ENCODE measurements at regions not wholly inside any gene's neighbourhood (a gene's known extent, or its start where the extent isn't known, plus 50 kb on each side); places are given as distances from the start of the nearest gene placed in this dataset.

DNA sequence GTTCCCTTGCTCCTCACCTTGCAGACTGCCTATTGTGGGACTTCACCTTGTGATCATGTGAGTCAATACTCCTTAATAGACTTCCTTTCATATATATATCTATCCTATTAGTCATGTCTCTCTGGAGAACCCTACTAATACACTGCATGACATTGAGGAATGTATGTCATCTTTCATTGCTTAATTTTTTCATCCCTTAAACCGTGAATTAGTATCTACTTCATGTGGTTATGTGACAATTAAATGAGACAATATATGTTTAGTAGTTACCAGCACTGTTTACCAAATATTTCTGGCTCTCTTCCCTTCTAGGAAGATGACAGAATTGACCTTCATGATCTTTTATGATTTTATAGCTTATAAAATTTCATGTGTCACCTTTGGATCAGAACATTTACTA, 759.5 kb downstream of the GRXCR1 start:
- no peak overlapping the region for H3K4me2 ChIP-seq (ENCODE audit: insufficient read depth, low read length)
- in situ Hi-C loops (cut with MboI) = no loop called here
- no peak overlapping the region for H3K27ac ChIP-seq (ENCODE audit: extremely low read depth, low read depth, low read length)
- no peak overlapping the region for H3K4me3 ChIP-seq
- ATAC-seq = no peak
- no peak overlapping the region for H2AFZ ChIP-seq (ENCODE audit: low read depth, low read length)
- H3K79me2 ChIP-seq (ENCODE audit: control insufficient read depth, insufficient read depth, low read length) = no peaks in the 10 kb centered on the region
- intact Hi-C loops (cut with micrococcal nuclease) = no loop called here
- no peak for DNase-seq (ENCODE audit: extremely low read depth in 1 of 4, low spot score in 3 of 4)
- no peaks in the 10 kb centered on the region for H3K9me3 ChIP-seq (replicated peaks; ENCODE audit: control insufficient read depth, insufficient read depth, low read depth, low read length)
- H3K27me3 ChIP-seq (ENCODE audit: control insufficient read depth in 2 of 2, insufficient read depth in 2 of 2, low read length in 2 of 2) = no peaks in the 10 kb centered on the region
- no peak overlapping the region for H3K9ac ChIP-seq (ENCODE audit: insufficient read depth in 1 of 2, low read depth in 2 of 2, low read length in 2 of 2)
- CTCF ChIA-PET (ENCODE audit: low intra/inter-chr PET ratio) = no interaction called here
- POLR2A ChIA-PET = no interaction called here
- WGBS (ENCODE audit: insufficient coverage, low coverage, missing lambda C conversion rate) = 0% methylated on average over 1 of the region's 1 CpG
- BruUV-seq (replicated peaks) = no TSS peak
- no peaks in the 10 kb centered on the region for H3K4me1 ChIP-seq (replicated peaks in 1 of 2; ENCODE audit: control insufficient read depth in 2 of 2, insufficient read depth in 2 of 2, low read length in 2 of 2)
- H3K9me1 ChIP-seq (ENCODE audit: control insufficient read depth, insufficient read depth, low read length) = no peaks in the 10 kb centered on the region
- H3K36me3 ChIP-seq (ENCODE audit: control insufficient read depth, insufficient read depth, low read length) = no peaks in the 10 kb centered on the region
- H4K20me1 ChIP-seq (replicated peaks; ENCODE audit: control insufficient read depth, insufficient read depth, low read length) = no peaks in the 10 kb centered on the region
- FAIRE-seq = no peak
- no peak for TF ChIP-seq CREM (IDR thresholded peaks at IDR 0.05; ENCODE audit: low read depth)
- TF ChIP-seq TEAD4 (IDR thresholded peaks at IDR 0.05; ENCODE audit: low read length) = no peak
- TF ChIP-seq TEAD4 (CRISPR knock-in tag; IDR thresholded peaks at IDR 0.05; ENCODE audit: borderline replicate concordance) = no peak
- TF ChIP-seq YY1 (IDR thresholded peaks at IDR 0.05; ENCODE audit: borderline replicate concordance in 1 of 3, control insufficient read depth in 1 of 3, extremely low read depth in 1 of 3, insufficient read depth in 3 of 3, insufficient read length in 1 of 3, insufficient replicate concordance in 2 of 3, low read depth in 1 of 3, low read length in 2 of 3) = no peak
- no peak for TF ChIP-seq ZFX (CRISPR knock-in tag; IDR thresholded peaks at IDR 0.05)
- TF ChIP-seq SMARCA4 (IDR thresholded peaks at IDR 0.05) = no peak
- TF ChIP-seq ZNF354B (CRISPR knock-in tag; IDR thresholded peaks at IDR 0.05) = no peak
- no peak for TF ChIP-seq ZNF584 (CRISPR knock-in tag; IDR thresholded peaks at IDR 0.05; ENCODE audit: low read depth)
- TF ChIP-seq ATF1 (CRISPR knock-in tag; IDR thresholded peaks at IDR 0.05) = no peak
- no peak for TF ChIP-seq ATF1 (tag; IDR thresholded peaks at IDR 0.05)
- no peak for TF ChIP-seq ZC3H8 (IDR thresholded peaks at IDR 0.05)
- TF ChIP-seq MCM3 (IDR thresholded peaks at IDR 0.05) = no peak
- TF ChIP-seq CTCF (IDR thresholded peaks at IDR 0.05 in 2 of 3, conservative IDR thresholded peaks at IDR 0.05 in 1 of 3; ENCODE audit: insufficient read depth in 2 of 3, low read depth in 1 of 3, low read length in 3 of 3) = no peak
- TF ChIP-seq U2AF1 (optimal IDR thresholded peaks at IDR 0.05; ENCODE audit: low read depth, low read length) = no peak
- TF ChIP-seq XRCC4 (IDR thresholded peaks at IDR 0.05; ENCODE audit: extremely low read depth, insufficient read depth, insufficient read length) = no peak
